ENCODE measurements at regions not wholly inside any gene's neighbourhood (a gene's known extent, or its start where the extent isn't known, plus 50 kb on each side); places are given as distances from the start of the nearest gene placed in this dataset.

- Histone ChIP-seq H2BK120ac (replicated peaks; ENCODE audit: low read depth, low read length) (no peak overlapping the region), H3K56ac (replicated peaks; ENCODE audit: insufficient read length, low read depth, low read length) (no peak overlapping the region), H3K36me3 (ENCODE audit: control insufficient read depth in 2 of 4, insufficient read depth in 4 of 4, low read length in 3 of 4) (no peaks in the 10 kb centered on the region), H3K9ac (replicated peaks in 1 of 4; ENCODE audit: extremely low read depth in 1 of 4, low read depth in 3 of 4, low read length in 3 of 4) (no peak overlapping the region), H3K14ac (ENCODE audit: insufficient read length) (no peak overlapping the region), H3K4me3 (ENCODE audit: extremely low read depth in 1 of 4, insufficient read depth in 2 of 4, low read depth in 3 of 4, low read length in 4 of 4) (no peak overlapping the region), H4K20me1 (replicated peaks in 1 of 2; ENCODE audit: control insufficient read depth in 1 of 2, insufficient read depth in 2 of 2, low read length in 2 of 2) (no peaks in the 10 kb centered on the region), H2BK12ac (ENCODE audit: low read depth, low read length) (no peak overlapping the region), H2BK15ac (ENCODE audit: low read length) (no peak overlapping the region), H3K23ac (ENCODE audit: insufficient read length) (no peak overlapping the region), H2AFZ (ENCODE audit: low read length) (no peak overlapping the region), H3K9me3 (ENCODE audit: insufficient read depth in 2 of 2, low read depth in 1 of 2, low read length in 1 of 2) (no peaks in the 10 kb centered on the region), H3K27me3 (replicated peaks in 1 of 4; ENCODE audit: control insufficient read depth in 3 of 4, extremely low read depth in 1 of 4, insufficient read depth in 3 of 4, low read length in 3 of 4) (no peaks in the 10 kb centered on the region), H3K27ac (ENCODE audit: low read depth, low read length) (no peak overlapping the region), H3K4me2 (ENCODE audit: insufficient read depth in 1 of 2, low read depth in 2 of 2, low read length in 2 of 2) (no peak overlapping the region), H3K4me1 (replicated peaks in 1 of 4; ENCODE audit: control insufficient read depth in 3 of 4, insufficient read depth in 4 of 4, low read length in 3 of 4) (peaks cover 0 to 6% (median 0%) of the 10 kb centered on the region in 4 experiments; a peak in 1 of 7 replicates), H3K79me1 (ENCODE audit: low read depth, low read length) (no peaks in the 10 kb centered on the region), H2BK20ac (ENCODE audit: low read length) (no peak overlapping the region), H3K18ac (ENCODE audit: extremely low read depth, low read length) (no peak overlapping the region), H3K23me2 (ENCODE audit: low read depth, low read length) (no peaks in the 10 kb centered on the region), H4K91ac (replicated peaks; ENCODE audit: insufficient read length, low read length) (no peak overlapping the region), H2BK5ac (ENCODE audit: low read depth, low read length) (no peak overlapping the region), H3K79me2 (ENCODE audit: control insufficient read depth in 1 of 2, insufficient read depth in 2 of 2, low read length in 2 of 2) (no peaks in the 10 kb centered on the region), H2AK5ac (ENCODE audit: low read depth, low read length) (no peak overlapping the region), H4K8ac (ENCODE audit: extremely low read depth, insufficient read depth, low read length) (no peak overlapping the region), H3K4ac (replicated peaks; ENCODE audit: insufficient read length, low read depth, low read length) (no peak overlapping the region), H4K5ac (ENCODE audit: insufficient read length, low read depth, low read length) (no peak overlapping the region)
- no peak for TF ChIP-seq BCL11A (IDR thresholded peaks at IDR 0.05; ENCODE audit: low read depth in 2 of 2, low read length in 2 of 2)
- TF ChIP-seq POLR2AphosphoS5 (IDR thresholded peaks at IDR 0.05; ENCODE audit: low read depth, low read length), result no peak
- no peak for TF ChIP-seq BRCA1 (IDR thresholded peaks at IDR 0.05; ENCODE audit: low read depth, low read length)
- TF ChIP-seq CBX8 (IDR thresholded peaks at IDR 0.05; ENCODE audit: borderline replicate concordance, low read depth, low read length), result no peak
- WGBS, 2 experiments (ENCODE audit: extremely low coverage in 1 of 2, insufficient coverage in 1 of 2, insufficient read length in 1 of 2, insufficient replicate concordance in 2 of 2, low coverage in 1 of 2, low lambda C conversion rate in 2 of 2, missing lambda C conversion rate in 1 of 2), result 95% methylated on average over 7 of the region's 7 CpGs; no CpG with 5 or more reads in 1 of the 2 experiments
- FAIRE-seq (no peak), DNase-seq (ENCODE audit: low read depth in 1 of 2, low spot score in 2 of 2) (no peak)
- ChIA-PET POLR2A (ENCODE audit: partially characterized antibody) (no interaction called here), CTCF (ENCODE audit: partially characterized antibody) (no interaction called here)
Measured at GRCh38 chr10:55397777-55398496, 596.9 kb upstream of the PCDH15 start.

Data from H1 (cell line).